Naive thymus-derived CD4-positive, alpha-beta T cell (primary cell): ENCODE measurements at regions not wholly inside any gene's neighbourhood (a gene's known extent, or its start where the extent isn't known, plus 50 kb on each side); places are given as distances from the start of the nearest gene placed in this dataset.

Experiments used
- ATAC-seq: fragments of 150-1000 bp; cut with Tn5 transposase; 2 replicates; pipeline ENCODE4 v1.10.0; 2021; ENCODE audit warnings: mild to moderate bottlenecking, moderate library complexity
- CTCF ChIA-PET: fragments of 350-600 bp; sonication (Branson Sonifier 250); formaldehyde crosslinking; loops from one replicate; lab custom pipeline; 2021; ENCODE audit warnings: antibody characterized with exemption; lab: Charles Lee
- POLR2A ChIA-PET: fragments of 350-600 bp; sonication (Branson Sonifier 250); formaldehyde crosslinking; loops from one replicate; lab custom pipeline; 2021; ENCODE audit warnings: antibody characterized with exemption, inconsistent platforms; lab: Charles Lee
- DNase-seq, 9 donors: peaks; one replicate each; pipeline versions ENCODE4 v3.0.0 to v3.0.0-alpha.2; 2020 to 2022; ENCODE audit warnings: mixed read lengths in 1 of 9
- H3K27ac ChIP-seq: one replicate; pipeline ENCODE4 v1.7.0; 2013; ENCODE audit warnings: mild to moderate bottlenecking, low read depth, low read length, moderate library complexity
- H3K27me3 ChIP-seq, 2 donors: one replicate each; pipeline ENCODE4 v1.7.0; 2013; ENCODE audit warnings: low read length in 2 of 2, mild to moderate bottlenecking in 2 of 2, moderate library complexity in 2 of 2; ENCODE audit not compliant: control insufficient read depth in 2 of 2, insufficient read depth in 2 of 2
- H3K36me3 ChIP-seq, 3 experiments: 1 replicate in 2 of 3; 2 replicates in 1 of 3; pipeline ENCODE4 v1.7.0; 2013; ENCODE audit warnings: low read length in 3 of 3, mild to moderate bottlenecking in 3 of 3, moderate library complexity in 1 of 3; ENCODE audit not compliant: insufficient read depth in 3 of 3, control insufficient read depth in 2 of 3
- H3K4me1 ChIP-seq, 2 donors: one replicate each; pipeline ENCODE4 v1.7.0; 2013; ENCODE audit warnings: low read length in 2 of 2, mild to moderate bottlenecking in 2 of 2, moderate library complexity in 1 of 2; ENCODE audit not compliant: control insufficient read depth in 2 of 2, insufficient read depth in 2 of 2
- H3K4me3 ChIP-seq: 2 replicates; pipeline ENCODE4 v1.7.0; 2013; ENCODE audit warnings: mild to moderate bottlenecking, low read length
- H3K9me3 ChIP-seq, 3 experiments: 1 replicate in 2 of 3; 2 replicates in 1 of 3; pipeline ENCODE4 v1.7.0; 2013; ENCODE audit warnings: low read length in 3 of 3; ENCODE audit not compliant: control insufficient read depth in 2 of 3
- H3K27ac Mint-ChIP-seq, 9 donors: one replicate each; pipeline ENCODE4 v1.8.0; 2020 to 2022; ENCODE audit warnings: mixed read lengths in 9 of 9, mild to moderate bottlenecking in 8 of 9, moderate library complexity in 5 of 9, inconsistent platforms in 2 of 9
- H3K27me3 Mint-ChIP-seq, 5 donors: one replicate each; pipeline ENCODE4 v1.8.0; 2021 to 2022; ENCODE audit warnings: mixed read lengths in 5 of 5, mild to moderate bottlenecking in 1 of 5
- H3K36me3 Mint-ChIP-seq, 5 donors: one replicate each; pipeline ENCODE4 v1.8.0; 2020 to 2022; ENCODE audit warnings: mixed read lengths in 5 of 5, mild to moderate bottlenecking in 3 of 5, inconsistent platforms in 1 of 5
- H3K4me1 Mint-ChIP-seq, 7 donors: one replicate each; pipeline ENCODE4 v1.8.0; 2020 to 2022; ENCODE audit warnings: mixed read lengths in 7 of 7, mild to moderate bottlenecking in 3 of 7, inconsistent platforms in 1 of 7
- H3K4me3 Mint-ChIP-seq, 10 donors: one replicate each; pipeline ENCODE4 v1.8.0; 2020 to 2022; ENCODE audit warnings: mild to moderate bottlenecking in 10 of 10, mixed read lengths in 10 of 10, moderate library complexity in 6 of 10, inconsistent platforms in 2 of 10
- H3K9me3 Mint-ChIP-seq, 11 donors: one replicate each; pipeline ENCODE4 v1.8.0; 2020 to 2022; ENCODE audit warnings: mixed read lengths in 11 of 11, mild to moderate bottlenecking in 4 of 11, inconsistent platforms in 1 of 11, moderate library complexity in 1 of 11
- intact Hi-C, 2 donors: fragments of 100-400 bp; cut with micrococcal nuclease; formaldehyde crosslinking; loops; one replicate each; pipeline ENCODE4 v1.15.1; 2023

DNA sequence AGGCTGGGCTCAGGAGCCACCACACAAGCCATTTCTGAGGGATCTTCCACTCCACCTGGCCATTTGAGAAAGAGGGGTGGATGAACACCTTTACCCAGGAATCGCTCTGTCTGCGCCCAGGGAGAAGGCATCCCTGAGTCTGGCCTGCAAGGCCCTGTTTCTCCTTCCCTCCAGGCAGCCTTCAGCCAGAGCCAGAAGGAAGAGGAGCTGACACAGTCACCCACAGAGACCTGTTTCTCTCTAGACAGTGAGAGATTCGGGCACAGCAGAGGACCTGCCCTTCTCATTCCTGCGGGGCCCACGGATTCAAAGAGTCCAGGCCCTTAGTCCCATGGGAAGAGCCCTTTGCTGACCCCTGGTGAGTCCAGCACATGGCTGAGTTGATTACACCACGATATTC lies 127.5 kb upstream of the TNS3 start:
- Mint-ChIP-seq H3K27ac (no peak overlapping the region), H3K4me3 (no peak overlapping the region), H3K36me3 (no peaks in the 10 kb centered on the region), H3K4me1 (no peaks in the 10 kb centered on the region), H3K27me3 (no peaks in the 10 kb centered on the region), H3K9me3 (no peaks in the 10 kb centered on the region)
- intact Hi-C loops: no loop called here
- no peaks in the 10 kb centered on the region for H3K36me3 ChIP-seq
- H3K27me3 ChIP-seq: no peaks in the 10 kb centered on the region
- ChIA-PET CTCF (no interaction called here), POLR2A (no interaction called here)
- H3K4me1 ChIP-seq: no peaks in the 10 kb centered on the region
- no peaks in the 10 kb centered on the region for H3K9me3 ChIP-seq
- no peak overlapping the region for H3K27ac ChIP-seq
- ATAC-seq (no peak), DNase-seq (no peak)
- H3K4me3 ChIP-seq: no peak overlapping the region

DNA sequence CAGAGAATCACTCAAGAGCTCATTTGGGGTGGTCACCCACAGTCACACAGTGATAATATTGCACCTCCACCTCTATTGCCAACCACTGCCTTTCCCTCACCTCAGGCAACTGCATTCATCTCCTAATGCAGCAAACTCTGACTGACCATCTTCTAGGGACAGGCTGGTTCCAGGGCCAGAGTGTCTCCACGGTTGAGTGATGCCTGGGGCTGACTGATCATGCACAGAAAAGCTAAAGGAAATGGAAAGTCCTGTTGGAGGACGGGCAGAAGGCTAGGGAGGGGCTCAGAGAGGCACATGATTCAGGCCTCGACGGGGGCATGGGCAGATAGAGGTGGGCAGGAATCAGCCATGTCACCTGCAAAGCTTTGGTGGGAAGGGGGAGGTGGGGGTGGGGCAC lies 127.1 kb upstream of the TNS3 start:
- DNase-seq (no peak), ATAC-seq (no peak)
- intact Hi-C loops: no loop called here
- H3K4me3 Mint-ChIP-seq: no peak overlapping the region
- Histone ChIP-seq H3K36me3 (no peaks in the 10 kb centered on the region), H3K27ac (no peak overlapping the region), H3K9me3 (no peaks in the 10 kb centered on the region), H3K4me3 (no peak overlapping the region), H3K4me1 (no peaks in the 10 kb centered on the region), H3K27me3 (no peaks in the 10 kb centered on the region)
- no peaks in the 10 kb centered on the region for H3K4me1 Mint-ChIP-seq
- H3K9me3 Mint-ChIP-seq: no peaks in the 10 kb centered on the region
- no peaks in the 10 kb centered on the region for H3K36me3 Mint-ChIP-seq
- H3K27ac Mint-ChIP-seq: no peak overlapping the region
- ChIA-PET CTCF (no interaction called here), POLR2A (no interaction called here)
- no peaks in the 10 kb centered on the region for H3K27me3 Mint-ChIP-seq

DNA sequence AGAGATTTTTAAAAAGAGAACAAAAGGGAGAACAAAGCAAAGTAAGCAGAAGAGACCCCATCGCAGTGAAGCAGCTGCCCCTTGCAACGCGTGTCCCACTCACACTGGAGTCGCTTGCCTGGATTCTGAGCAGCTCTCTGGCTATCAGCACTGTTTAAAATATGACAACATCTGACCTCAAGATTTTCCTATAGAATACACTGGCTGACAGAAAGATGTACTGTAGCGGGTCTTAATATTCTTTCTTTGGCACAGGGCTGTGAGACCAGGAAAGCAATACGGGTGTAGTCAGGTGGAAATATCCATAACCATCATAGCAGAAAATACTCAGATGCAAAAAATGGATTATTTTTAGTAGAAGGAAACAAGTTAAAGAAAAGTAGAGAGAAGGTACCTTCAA lies 125.7 kb upstream of the TNS3 start:
- no peak overlapping the region for H3K4me3 ChIP-seq
- Mint-ChIP-seq H3K4me3 (no peak overlapping the region), H3K9me3 (no peaks in the 10 kb centered on the region), H3K27ac (peak overlapping the region in 1 of 9 donors; percentile 49), H3K4me1 (no peaks in the 10 kb centered on the region), H3K27me3 (no peaks in the 10 kb centered on the region), H3K36me3 (no peaks in the 10 kb centered on the region)
- no peaks in the 10 kb centered on the region for H3K9me3 ChIP-seq
- DNase-seq: no peak
- intact Hi-C loops: no loop called here
- no peaks in the 10 kb centered on the region for H3K4me1 ChIP-seq
- POLR2A ChIA-PET: no interaction called here
- no peaks in the 10 kb centered on the region for H3K27me3 ChIP-seq
- CTCF ChIA-PET: no interaction called here
- no peaks in the 10 kb centered on the region for H3K36me3 ChIP-seq
- ATAC-seq: no peak
- H3K27ac ChIP-seq: no peak overlapping the region

DNA sequence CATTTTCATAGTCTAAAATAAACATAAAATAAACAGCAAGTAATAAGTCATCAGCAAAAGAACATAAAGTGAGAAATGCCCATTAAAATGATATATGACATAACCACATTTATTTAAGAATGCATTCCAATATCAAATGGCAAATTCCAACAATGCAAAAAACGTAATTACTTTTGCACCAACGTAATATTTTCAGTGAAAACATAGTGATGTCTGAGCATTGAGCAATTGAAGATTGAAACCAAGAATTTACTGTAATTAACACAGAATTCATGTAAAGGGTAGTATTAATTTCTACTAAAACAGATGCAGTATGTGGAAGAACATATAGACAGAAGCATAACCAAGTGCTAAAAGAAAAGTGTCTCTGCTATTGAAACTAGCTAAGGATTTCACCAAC lies 123.0 kb upstream of the TNS3 start:
- no peak overlapping the region for H3K27ac Mint-ChIP-seq
- no peak for ATAC-seq
- H3K9me3 Mint-ChIP-seq: no peaks in the 10 kb centered on the region
- no peaks in the 10 kb centered on the region for H3K4me1 ChIP-seq
- no peaks in the 10 kb centered on the region for H3K27me3 ChIP-seq
- intact Hi-C loops: no loop called here
- H3K4me1 Mint-ChIP-seq: no peaks in the 10 kb centered on the region
- no peak overlapping the region for H3K27ac ChIP-seq
- no peak overlapping the region for H3K4me3 ChIP-seq
- H3K27me3 Mint-ChIP-seq: no peaks in the 10 kb centered on the region
- peaks cover 0 to 2% (median 0%) of the 10 kb centered on the region in 3 experiments for H3K9me3 ChIP-seq
- DNase-seq: no peak
- no peak overlapping the region for H3K4me3 Mint-ChIP-seq
- CTCF ChIA-PET: no interaction called here
- POLR2A ChIA-PET: no interaction called here
- H3K36me3 ChIP-seq: no peaks in the 10 kb centered on the region
- H3K36me3 Mint-ChIP-seq: no peaks in the 10 kb centered on the region

DNA sequence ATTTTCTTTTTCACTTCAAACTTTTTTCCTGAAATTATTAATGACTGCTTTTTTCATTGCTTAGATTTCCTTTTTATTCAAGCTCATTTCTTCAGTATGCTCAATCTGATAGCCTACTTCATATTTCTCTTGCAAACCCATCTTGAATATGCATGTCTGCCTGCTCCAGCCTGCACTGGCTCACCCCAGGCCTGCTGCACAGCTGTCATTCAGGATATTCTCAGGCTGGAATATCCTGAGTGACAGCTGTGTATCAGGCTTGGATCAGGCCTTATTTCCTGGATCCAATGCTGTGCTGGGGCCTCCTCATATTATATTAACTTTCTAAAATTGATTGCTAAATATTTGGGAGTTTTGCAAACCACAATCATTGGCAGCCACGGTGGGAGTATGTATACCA lies 120.2 kb upstream of the TNS3 start:
- Histone ChIP-seq H3K4me3 (no peak overlapping the region), H3K27me3 (no peaks in the 10 kb centered on the region), H3K4me1 (no peaks in the 10 kb centered on the region), H3K27ac (no peak overlapping the region), H3K36me3 (no peaks in the 10 kb centered on the region), H3K9me3 (peaks cover 0 to 9% (median 0%) of the 10 kb centered on the region in 3 experiments)
- no peaks in the 10 kb centered on the region for H3K4me1 Mint-ChIP-seq
- DNase-seq (no peak), ATAC-seq (no peak)
- CTCF ChIA-PET: no interaction called here
- no peaks in the 10 kb centered on the region for H3K36me3 Mint-ChIP-seq
- no peaks in the 10 kb centered on the region for H3K27me3 Mint-ChIP-seq
- POLR2A ChIA-PET: no interaction called here
- no peak overlapping the region for H3K4me3 Mint-ChIP-seq
- no peak overlapping the region for H3K27ac Mint-ChIP-seq
- intact Hi-C loops: no loop called here
- no peaks in the 10 kb centered on the region for H3K9me3 Mint-ChIP-seq

DNA sequence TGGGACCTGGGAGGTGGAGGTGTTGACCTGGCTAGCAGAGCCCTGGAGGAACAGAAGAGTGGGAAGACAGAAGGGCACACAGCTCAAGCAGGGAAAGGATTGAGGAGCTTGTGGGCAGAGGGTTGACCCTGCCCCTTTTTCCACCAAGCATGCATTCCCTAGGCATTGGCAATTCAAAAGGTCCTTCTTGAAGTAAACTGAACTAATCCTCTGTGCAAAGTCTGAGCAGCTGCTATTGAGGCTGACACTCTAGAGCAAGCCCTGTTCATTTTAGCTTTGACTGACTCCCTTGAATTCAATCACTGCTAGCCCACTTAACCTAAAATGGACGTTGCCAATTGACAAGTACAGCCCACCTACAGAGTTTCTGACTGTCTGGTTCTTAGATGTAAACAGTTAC lies 116.5 kb upstream of the TNS3 start:
- Histone ChIP-seq H3K27me3 (no peaks in the 10 kb centered on the region), H3K4me1 (no peaks in the 10 kb centered on the region), H3K27ac (no peak overlapping the region), H3K36me3 (no peaks in the 10 kb centered on the region), H3K4me3 (no peak overlapping the region), H3K9me3 (peaks cover 0 to 9% (median 0%) of the 10 kb centered on the region in 3 experiments)
- DNase-seq: no peak
- ChIA-PET CTCF (no interaction called here), POLR2A (no interaction called here)
- no peak overlapping the region for H3K27ac Mint-ChIP-seq
- no peaks in the 10 kb centered on the region for H3K36me3 Mint-ChIP-seq
- H3K27me3 Mint-ChIP-seq: peaks cover 0 to 1% (median 0%) of the 10 kb centered on the region in 5 donors
- H3K4me3 Mint-ChIP-seq: no peak overlapping the region
- no peak for ATAC-seq
- peaks cover 0 to 2% (median 0%) of the 10 kb centered on the region in 11 donors for H3K9me3 Mint-ChIP-seq
- intact Hi-C loops: no loop called here
- H3K4me1 Mint-ChIP-seq: no peaks in the 10 kb centered on the region

DNA sequence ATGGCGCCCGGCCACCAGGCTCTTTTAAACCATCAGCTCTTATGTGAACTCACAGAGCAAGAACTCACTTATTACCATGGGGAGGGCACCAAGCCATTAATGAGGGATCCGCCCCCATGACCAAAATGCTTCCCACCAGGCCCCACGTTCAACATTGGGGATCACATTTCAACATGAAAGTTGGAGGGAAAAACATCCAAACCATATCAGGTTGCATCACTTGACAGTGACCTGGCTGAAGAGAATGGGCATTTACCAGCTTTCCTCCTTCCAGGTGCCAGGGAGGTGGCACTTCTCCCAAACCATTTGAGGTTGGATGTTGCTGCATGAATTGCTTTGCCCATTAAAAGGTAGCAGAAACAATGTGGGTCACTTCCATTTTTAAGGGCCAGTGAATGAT lies 115.6 kb upstream of the TNS3 start:
- Mint-ChIP-seq H3K4me1 (no peaks in the 10 kb centered on the region), H3K27me3 (peaks cover 0 to 5% (median 0%) of the 10 kb centered on the region in 5 donors), H3K27ac (no peak overlapping the region), H3K36me3 (no peaks in the 10 kb centered on the region), H3K9me3 (peaks cover 0 to 2% (median 0%) of the 10 kb centered on the region in 11 donors), H3K4me3 (no peak overlapping the region)
- intact Hi-C loops: no loop called here
- ATAC-seq (no peak), DNase-seq (no peak)
- POLR2A ChIA-PET: no interaction called here
- H3K27me3 ChIP-seq: no peaks in the 10 kb centered on the region
- peaks cover 0 to 9% (median 0%) of the 10 kb centered on the region in 3 experiments for H3K9me3 ChIP-seq
- no peaks in the 10 kb centered on the region for H3K36me3 ChIP-seq
- H3K4me1 ChIP-seq: no peaks in the 10 kb centered on the region
- no peak overlapping the region for H3K4me3 ChIP-seq
- CTCF ChIA-PET: no interaction called here
- H3K27ac ChIP-seq: no peak overlapping the region
